ENCODE measurements at regions not wholly inside any gene's neighbourhood (a gene's known extent, or its start where the extent isn't known, plus 50 kb on each side); places are given as distances from the start of the nearest gene placed in this dataset.

DNA sequence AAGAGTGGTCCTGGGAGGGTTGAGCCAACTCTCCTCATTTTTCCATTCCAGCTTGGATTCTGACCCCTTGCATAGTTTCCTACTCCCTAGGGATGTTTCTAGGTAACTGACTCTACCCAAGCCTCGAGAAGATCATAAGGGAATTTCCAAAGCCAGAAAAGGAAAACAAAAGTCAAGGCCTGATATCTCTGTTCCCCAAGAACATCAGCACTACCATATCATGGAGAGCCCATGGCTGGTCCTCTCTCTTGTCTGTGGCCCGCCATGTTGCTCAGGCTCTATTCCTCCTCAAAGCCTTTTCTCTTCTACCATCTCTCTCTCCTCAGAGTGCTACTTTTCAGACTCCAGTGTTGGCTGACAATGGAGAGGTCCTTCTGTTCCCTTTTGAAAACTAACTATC is 99.6 kb upstream of the KLF7 start:
- H3K36me3 Mint-ChIP-seq (ENCODE audit: low read depth), result no peaks in the 10 kb centered on the region
- no peaks in the 10 kb centered on the region for H3K4me1 Mint-ChIP-seq
- no peak overlapping the region for H3K4me3 Mint-ChIP-seq
- no peak overlapping the region for H3K27ac Mint-ChIP-seq
- TF ChIP-seq, protein P1, sequence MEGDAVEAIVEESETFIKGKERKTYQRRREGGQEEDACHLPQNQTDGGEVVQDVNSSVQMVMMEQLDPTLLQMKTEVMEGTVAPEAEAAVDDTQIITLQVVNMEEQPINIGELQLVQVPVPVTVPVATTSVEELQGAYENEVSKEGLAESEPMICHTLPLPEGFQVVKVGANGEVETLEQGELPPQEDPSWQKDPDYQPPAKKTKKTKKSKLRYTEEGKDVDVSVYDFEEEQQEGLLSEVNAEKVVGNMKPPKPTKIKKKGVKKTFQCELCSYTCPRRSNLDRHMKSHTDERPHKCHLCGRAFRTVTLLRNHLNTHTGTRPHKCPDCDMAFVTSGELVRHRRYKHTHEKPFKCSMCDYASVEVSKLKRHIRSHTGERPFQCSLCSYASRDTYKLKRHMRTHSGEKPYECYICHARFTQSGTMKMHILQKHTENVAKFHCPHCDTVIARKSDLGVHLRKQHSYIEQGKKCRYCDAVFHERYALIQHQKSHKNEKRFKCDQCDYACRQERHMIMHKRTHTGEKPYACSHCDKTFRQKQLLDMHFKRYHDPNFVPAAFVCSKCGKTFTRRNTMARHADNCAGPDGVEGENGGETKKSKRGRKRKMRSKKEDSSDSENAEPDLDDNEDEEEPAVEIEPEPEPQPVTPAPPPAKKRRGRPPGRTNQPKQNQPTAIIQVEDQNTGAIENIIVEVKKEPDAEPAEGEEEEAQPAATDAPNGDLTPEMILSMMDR (IDR thresholded peaks at IDR 0.05; ENCODE audit: unreplicated experiment in 3 of 3), result no peak
- no peaks in the 10 kb centered on the region for H3K9me3 Mint-ChIP-seq
- peaks cover 6% of the 10 kb centered on the region for H3K27me3 Mint-ChIP-seq (ENCODE audit: low read depth)

- Mint-ChIP-seq H3K36me3 (ENCODE audit: low read depth) (no peaks in the 10 kb centered on the region), H3K4me1 (no peaks in the 10 kb centered on the region), H3K4me3 (no peak overlapping the region), H3K9me3 (no peaks in the 10 kb centered on the region), H3K27me3 (ENCODE audit: low read depth) (peaks cover 6% of the 10 kb centered on the region), H3K27ac (no peak overlapping the region)
- TF ChIP-seq, protein P1 (IDR thresholded peaks at IDR 0.05; ENCODE audit: unreplicated experiment in 3 of 3), result no peak
These were observed 100.1 kb upstream of the KLF7 start for GRCh38 chr2:207265869-207266268.

- Mint-ChIP-seq H3K4me1 (no peaks in the 10 kb centered on the region), H3K27me3 (ENCODE audit: low read depth) (peaks cover 6% of the 10 kb centered on the region)
These were observed 100.9 kb upstream of the KLF7 start for GRCh38 chr2:207266648-207267047.

GRCh38 chr2:207269038-207269437 is 103.3 kb upstream of the KLF7 start:
- H3K4me3 Mint-ChIP-seq, result no peak overlapping the region
- TF ChIP-seq, protein P1 (IDR thresholded peaks at IDR 0.05; ENCODE audit: unreplicated experiment in 3 of 3), result no peak
- no peak overlapping the region for H3K27ac Mint-ChIP-seq
- H3K27me3 Mint-ChIP-seq (ENCODE audit: low read depth), result peaks cover 5% of the 10 kb centered on the region
- H3K36me3 Mint-ChIP-seq (ENCODE audit: low read depth), result no peaks in the 10 kb centered on the region
- no peaks in the 10 kb centered on the region for H3K4me1 Mint-ChIP-seq
- H3K9me3 Mint-ChIP-seq, result no peaks in the 10 kb centered on the region

More at GRCh38 chr2:207266648-207267047, 100.9 kb upstream of the KLF7 start:
- TF ChIP-seq, protein P1 (IDR thresholded peaks at IDR 0.05; ENCODE audit: unreplicated experiment in 3 of 3), result no peak
- H3K36me3 Mint-ChIP-seq (ENCODE audit: low read depth), result no peaks in the 10 kb centered on the region
- H3K9me3 Mint-ChIP-seq, result no peaks in the 10 kb centered on the region
- H3K4me3 Mint-ChIP-seq, result no peak overlapping the region
- no peak overlapping the region for H3K27ac Mint-ChIP-seq

GRCh38 chr2:207274530-207275189 is 108.9 kb upstream of the KLF7 start:
- H3K4me1 Mint-ChIP-seq, result peaks cover 5% of the 10 kb centered on the region
- TF ChIP-seq, protein P1 (IDR thresholded peaks at IDR 0.05; ENCODE audit: unreplicated experiment in 3 of 3), result no peak
- H3K4me3 Mint-ChIP-seq, result peak overlapping the region in 1 of 3 experiments; percentile 49
- H3K36me3 Mint-ChIP-seq (ENCODE audit: low read depth), result peaks cover 5% of the 10 kb centered on the region
- H3K27ac Mint-ChIP-seq, result peak overlapping the region; percentile 76 to 96 (median 91)
- peaks cover 4% of the 10 kb centered on the region for H3K9me3 Mint-ChIP-seq
- no peaks in the 10 kb centered on the region for H3K27me3 Mint-ChIP-seq (ENCODE audit: low read depth)

- peaks cover 4% of the 10 kb centered on the region for H3K9me3 Mint-ChIP-seq
- peaks cover 5% of the 10 kb centered on the region for H3K36me3 Mint-ChIP-seq (ENCODE audit: low read depth)
- no peaks in the 10 kb centered on the region for H3K27me3 Mint-ChIP-seq (ENCODE audit: low read depth)
- peak overlapping the region; percentile 76 to 96 (median 91) for H3K27ac Mint-ChIP-seq
- H3K4me1 Mint-ChIP-seq, result peaks cover 5% of the 10 kb centered on the region
- TF ChIP-seq, protein P1 (IDR thresholded peaks at IDR 0.05; ENCODE audit: unreplicated experiment in 3 of 3), result no peak
- H3K4me3 Mint-ChIP-seq, result no peak overlapping the region
These were observed 110.0 kb upstream of the KLF7 start for GRCh38 chr2:207275779-207276178.
